NCI-H82 (cell line): ENCODE measurements at regions not wholly inside any gene's neighbourhood (a gene's known extent, or its start where the extent isn't known, plus 50 kb on each side); places are given as distances from the start of the nearest gene placed in this dataset.

Source experiments
- DNase-seq: peaks from one replicate; lab custom pipeline; 2025; lab: John Stamatoyannopoulos, UW

- no peak for DNase-seq
Observed at GRCh38 chr6:122524056-122524455, 52.4 kb upstream of the SERINC1 start.

GRCh38 chr6:122530440-122531046 is 58.9 kb upstream of the SERINC1 start:
- DNase-seq = peak; percentile 91

- DNase-seq = no peak
Observed at GRCh38 chr6:122548281-122548680, 61.9 kb upstream of the PKIB start.

DNA sequence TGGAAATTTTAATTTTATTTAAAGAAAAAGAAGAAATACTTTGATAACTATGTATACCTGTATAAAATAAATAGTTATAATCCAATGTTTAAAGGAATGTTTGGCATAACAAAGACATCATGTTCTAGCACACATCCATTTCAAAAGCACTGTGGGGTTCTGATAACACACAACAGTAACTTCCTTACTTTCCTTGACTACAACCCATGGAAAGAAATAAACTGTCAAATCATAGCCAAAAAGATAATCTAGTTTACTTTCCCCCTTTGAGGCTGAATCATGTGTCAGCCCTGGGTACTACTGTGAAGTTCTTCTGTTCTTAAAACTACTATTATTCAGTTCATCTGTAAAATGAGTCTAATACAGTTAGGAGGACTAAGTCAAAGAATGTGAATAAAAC is 61.4 kb upstream of the PKIB start:
- DNase-seq = no peak

- DNase-seq = peak; percentile 80
Observed at GRCh38 chr6:122553697-122554096, 56.5 kb upstream of the PKIB start.

- DNase-seq = no peak
Observed at GRCh38 chr6:122555561-122555960, 54.6 kb upstream of the PKIB start.

- no peak for DNase-seq
Observed at GRCh38 chr6:122558080-122558479, 52.1 kb upstream of the PKIB start.
